SK-MEL-5 (cell line): ENCODE measurements at regions not wholly inside any gene's neighbourhood (a gene's known extent, or its start where the extent isn't known, plus 50 kb on each side); places are given as distances from the start of the nearest gene placed in this dataset.
A peak's percentile ranks its signal among the peaks of the same experiment; 100 is the strongest.

Experiments
- DNase-seq: peaks from one replicate; pipeline ENCODE4 v3.0.0-alpha.2; 2016; ENCODE audit warnings: low read depth, low spot score
- in situ Hi-C: cut with HindIII; loops from 2 replicates; pipeline ENCODE4 v1.10.0; 2016; ENCODE audit warnings: low sequenced_read_pairs, high pct_unique_total_duplicates, low pct_unique_long_range_greater_than_20kb

DNA sequence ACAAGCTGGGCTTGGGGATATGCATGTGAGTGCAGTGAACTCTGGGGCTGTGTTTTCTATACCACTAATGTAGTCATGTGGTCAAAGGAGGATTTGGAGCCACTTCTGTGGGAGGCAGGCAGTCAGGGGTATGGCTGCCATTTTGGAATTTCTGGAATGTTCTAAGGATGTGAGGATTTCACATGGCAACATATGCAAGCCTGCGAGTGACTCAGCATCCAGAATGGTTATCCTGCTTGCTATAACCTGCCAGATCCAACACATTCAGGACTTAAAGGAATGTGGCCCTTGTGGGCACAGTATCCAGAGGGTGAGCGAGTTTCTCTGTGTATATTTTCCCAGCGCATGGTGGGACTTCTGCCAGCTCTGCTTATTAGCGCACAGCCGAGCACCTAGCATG, 249.2 kb upstream of the PWP1 start:
- in situ Hi-C loops: no loop called here
- no peak for DNase-seq

DNA sequence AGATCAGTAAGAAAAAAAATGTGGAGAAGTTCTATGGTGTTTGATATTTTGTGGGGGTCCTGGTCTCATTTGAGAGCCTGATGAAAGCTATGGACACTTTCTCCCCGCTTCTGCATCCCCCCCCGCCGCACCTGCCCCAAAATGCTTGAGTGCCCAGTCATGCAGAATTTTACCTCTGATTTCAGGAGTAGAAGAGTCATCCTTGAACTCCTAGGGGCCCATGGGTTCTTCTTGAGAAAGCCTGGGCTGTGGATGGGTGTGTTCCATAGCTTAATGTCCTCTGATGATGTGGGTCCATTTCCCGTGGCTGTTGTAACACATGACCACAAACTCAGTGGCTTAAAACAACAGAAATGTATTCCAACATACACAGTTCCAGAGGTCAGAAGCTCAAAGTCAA, 248.8 kb upstream of the PWP1 start:
- in situ Hi-C loops: no loop called here
- DNase-seq: no peak

DNA sequence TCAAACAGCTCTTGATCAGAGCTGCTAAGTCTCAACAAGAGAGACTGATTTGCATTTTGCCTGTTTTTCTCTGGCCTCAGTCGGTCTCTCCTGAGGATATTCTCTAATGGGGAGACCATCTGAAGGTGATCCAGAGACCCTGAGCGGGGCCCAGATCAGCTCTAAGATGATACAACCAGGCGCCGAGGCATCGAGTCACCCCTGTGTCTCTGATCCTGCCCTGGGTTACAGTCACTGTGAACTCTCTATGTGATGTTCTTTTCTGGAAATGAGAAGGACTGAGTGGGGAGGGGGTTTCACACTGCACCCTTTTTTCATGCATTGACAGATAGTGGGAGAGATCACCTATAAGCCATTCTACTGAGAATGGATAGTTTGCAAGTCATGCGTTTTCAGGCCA, 247.6 kb upstream of the PWP1 start:
- no peak for DNase-seq
- in situ Hi-C loops: no loop called here

DNA sequence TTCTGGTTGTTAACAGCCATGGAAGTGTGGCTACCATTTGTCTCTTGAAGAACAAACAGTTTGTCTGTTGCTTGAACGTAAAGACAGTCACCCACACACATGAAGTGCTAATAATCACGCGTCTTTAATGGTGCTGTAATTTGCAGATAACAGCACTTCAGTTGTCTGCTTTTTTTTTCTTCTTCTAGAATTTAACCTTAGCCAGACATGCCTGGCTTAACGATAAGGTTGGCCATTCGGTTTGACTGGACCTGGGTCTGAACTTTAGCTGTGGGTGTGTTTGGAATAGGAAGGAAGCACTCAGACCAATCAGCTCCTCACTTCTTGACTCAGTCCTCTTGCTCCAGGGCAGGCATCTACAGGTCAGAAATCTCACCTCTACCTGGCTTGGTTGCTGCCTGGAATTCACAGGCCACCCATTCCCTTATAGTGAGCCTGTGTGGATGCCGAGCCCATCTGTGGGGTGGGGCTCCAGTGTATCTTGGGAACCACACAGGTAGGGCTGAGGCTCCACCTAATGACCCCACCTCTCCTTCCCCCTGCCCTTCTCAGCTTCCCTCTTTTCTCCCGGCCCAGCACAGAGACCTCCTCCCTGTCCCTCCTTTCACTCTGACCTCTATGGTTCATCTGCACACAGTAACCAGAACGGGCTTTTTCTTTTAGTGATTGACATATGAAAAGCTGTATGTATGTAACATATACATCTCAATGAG, 246.4 kb upstream of the PWP1 start:
- DNase-seq: no peak
- in situ Hi-C loops: no loop called here

DNA sequence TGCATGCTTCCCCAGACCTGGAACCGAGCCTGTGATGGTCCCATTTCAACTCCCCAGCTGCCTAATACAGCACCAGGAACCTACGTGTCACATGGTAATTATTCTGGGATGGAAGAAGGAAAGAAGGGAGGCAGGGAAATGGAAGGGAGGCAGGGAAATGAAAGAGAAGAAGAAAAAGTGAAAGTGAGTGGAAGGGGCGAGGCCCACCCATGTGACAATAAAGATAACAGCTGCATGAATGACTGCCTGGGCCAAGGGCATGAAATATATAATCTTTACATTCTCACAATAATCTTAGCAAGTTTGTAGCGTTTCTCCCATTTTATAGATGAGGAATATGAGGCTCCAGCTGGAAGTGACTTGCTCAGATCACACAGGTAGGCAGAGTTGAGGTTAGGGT, 245.0 kb upstream of the PWP1 start:
- DNase-seq: no peak
- in situ Hi-C loops: no loop called here

DNA sequence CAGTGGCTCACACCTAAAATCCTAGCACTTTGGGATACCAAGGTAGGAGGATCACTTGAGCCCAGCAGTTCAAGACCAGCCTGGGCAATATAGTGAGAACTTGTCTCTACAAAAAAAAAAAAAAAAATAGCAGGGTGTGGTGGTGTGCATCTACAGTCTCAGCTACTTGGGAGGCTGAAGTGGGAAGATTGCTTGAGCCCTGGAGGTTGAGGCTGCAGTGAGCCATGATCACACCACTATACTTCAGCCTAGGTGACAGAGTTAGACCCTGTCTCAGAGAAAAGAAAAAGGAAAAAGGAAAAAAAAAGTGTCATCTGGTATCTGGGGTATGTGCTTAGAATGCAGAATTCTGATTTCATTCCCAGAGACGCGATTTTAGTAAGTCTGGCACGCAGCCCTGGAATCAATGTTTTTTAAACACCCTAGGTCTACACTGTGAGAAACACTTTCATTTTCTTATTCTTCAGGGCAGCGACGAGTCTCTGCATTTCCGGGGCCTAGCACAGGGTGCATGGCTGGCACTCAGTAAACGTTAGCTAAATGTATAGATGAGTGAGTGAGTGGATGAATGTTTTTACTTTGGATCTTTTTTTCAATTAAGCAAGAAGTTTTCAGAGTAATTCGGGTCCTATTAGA, 243.8 kb upstream of the PWP1 start:
- in situ Hi-C loops: no loop called here
- peak; percentile 5 for DNase-seq

DNA sequence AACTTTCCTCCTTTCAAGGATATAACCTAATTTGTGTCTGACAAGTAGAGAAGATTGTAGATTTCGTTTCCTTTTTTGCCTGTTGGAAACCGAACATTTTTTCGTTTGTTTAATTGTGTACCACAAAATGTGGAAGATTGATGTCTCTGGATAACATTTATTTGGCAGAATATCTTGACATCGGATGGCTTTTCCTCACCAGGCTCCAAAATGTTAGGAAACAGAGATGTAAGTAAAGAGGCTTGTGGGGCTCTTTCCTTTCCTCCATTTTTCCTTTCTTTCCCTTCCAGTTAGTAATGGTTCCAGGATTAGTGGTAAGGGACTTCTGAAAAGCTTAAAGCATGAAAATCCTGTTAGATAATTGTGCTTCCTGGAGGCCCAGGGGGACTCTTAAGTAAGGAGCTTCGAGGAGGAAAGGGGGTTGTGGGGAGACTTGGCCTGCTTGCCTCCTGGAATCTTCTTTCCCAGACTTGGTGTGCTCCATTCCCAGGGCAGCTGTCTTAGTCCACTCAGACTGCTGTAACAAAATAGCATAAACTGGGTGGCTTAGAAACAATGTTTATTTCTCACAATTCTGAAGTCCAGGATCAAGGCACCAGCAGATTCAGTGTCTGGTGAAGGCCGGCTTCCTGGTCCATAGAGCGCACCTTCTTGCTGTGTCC, 243.1 kb upstream of the PWP1 start:
- in situ Hi-C loops: no loop called here
- no peak for DNase-seq

DNA sequence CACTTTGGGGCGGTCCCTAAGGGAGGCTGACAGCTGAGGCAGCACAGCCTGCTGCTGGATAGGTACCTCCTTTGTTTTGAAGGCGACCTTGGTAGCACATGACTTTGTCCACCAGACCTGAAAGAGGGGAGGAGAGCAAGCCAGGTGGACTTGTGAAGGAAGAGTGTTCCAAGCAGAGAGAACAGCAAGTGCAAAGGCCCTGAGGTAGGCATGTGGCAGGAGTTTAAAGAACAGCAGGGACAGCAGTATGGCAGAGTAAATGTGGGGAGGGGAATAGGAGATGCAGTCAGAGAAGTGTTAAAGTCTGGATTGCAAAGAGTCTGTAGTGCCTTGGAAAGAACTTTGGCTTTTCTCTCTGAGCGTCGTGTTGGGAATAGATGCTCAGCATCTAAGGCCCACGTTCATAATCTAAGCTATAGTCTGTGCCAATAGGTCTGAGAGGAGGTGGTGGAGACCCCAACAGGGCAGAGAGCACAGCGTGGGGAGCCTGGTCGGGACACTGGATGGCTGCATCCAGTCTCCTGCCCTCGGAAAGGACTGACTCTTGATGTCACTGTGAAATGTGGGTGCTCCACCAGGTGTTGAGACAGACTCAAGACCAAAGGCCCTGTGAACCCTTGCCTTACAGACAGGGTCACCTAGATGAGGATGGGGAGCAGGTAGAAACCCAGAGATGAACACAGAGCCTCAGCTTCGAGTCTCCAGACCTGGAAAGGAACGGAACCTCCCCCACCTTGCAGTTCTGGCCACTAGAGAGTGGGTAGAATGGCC, 242.1 kb upstream of the PWP1 start:
- DNase-seq: no peak
- in situ Hi-C loops: no loop called here

DNA sequence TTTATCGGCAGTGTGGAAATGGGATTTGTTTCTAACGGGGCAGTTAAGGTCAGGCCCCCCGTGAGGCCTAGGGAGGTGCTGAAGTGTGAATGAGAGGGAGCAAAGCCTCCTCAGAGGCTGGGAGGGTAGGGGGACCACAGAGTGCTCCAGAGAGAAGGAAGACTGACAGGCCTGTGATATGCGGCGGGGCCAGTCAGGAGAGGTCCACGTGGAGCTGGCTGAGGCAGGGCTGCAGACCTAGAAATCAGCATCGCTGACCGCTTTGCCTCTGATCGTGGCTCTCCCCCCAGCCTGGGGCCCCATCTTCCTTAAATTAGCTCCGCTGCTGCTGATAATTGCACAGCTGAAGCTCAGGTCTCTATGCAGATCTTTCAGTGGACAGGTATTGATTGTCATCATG, 240.8 kb upstream of the PWP1 start:
- DNase-seq: no peak
- in situ Hi-C loops: no loop called here

DNA sequence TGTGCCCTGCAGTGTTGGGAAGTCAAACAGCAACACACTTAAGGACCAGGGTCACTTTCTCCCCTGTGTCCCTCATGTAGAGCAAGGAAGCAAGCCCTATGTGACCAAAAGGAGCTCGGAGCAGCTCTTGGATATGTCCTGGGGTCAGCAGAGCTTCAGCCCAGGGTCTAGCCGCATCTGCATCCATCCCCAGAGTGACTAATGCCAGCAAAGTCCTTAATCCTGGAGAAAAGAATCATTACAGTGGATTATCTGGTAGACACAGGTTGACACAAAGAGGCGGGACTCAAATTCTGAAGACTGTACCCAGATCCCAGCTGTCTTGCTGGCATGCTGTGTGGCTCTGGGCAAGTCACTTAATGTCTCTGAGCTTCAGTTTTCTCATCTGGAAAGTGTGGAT, 239.1 kb upstream of the PWP1 start:
- DNase-seq: no peak
- in situ Hi-C loops: no loop called here

DNA sequence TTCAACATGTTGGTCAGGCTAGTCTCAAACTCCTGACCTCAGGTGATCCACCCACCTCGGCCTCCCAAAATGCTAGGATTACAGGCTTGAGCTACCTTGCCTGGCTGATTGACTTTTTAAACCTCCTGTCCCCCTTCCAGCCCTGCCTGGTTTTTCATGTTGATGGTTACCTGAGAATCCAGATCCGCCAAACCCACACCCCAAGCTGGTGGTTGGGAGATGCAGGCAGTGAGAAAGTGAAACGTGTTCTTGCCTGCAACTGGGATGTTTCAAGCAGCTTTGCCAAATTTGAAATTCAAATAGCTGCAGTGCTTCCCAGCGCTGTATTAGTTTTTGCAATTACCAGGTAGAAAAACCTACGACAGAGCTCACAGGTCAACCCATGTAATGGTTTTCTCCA, 238.3 kb upstream of the PWP1 start:
- in situ Hi-C loops: no loop called here
- no peak for DNase-seq

DNA sequence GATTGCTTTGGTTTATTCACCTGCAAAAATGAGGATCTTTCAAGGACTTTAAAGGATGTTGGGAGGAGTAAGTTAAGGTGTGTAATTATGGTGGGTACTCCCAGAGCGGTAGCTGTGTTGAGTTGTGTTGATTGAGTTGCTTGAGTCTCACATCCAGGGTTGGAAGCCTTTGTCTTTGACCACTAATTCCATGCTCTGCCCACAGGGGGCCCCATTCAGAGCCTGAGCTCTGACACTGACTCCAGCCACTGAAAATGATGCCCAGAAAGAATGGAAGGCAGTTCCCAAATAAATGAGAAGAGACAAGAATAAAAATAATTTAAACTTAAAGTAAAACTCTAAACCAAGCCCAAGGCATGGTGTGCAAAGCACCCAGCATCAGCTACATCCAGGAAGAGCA, 237.4 kb upstream of the PWP1 start:
- in situ Hi-C loops: no loop called here
- peak; percentile 59 for DNase-seq

DNA sequence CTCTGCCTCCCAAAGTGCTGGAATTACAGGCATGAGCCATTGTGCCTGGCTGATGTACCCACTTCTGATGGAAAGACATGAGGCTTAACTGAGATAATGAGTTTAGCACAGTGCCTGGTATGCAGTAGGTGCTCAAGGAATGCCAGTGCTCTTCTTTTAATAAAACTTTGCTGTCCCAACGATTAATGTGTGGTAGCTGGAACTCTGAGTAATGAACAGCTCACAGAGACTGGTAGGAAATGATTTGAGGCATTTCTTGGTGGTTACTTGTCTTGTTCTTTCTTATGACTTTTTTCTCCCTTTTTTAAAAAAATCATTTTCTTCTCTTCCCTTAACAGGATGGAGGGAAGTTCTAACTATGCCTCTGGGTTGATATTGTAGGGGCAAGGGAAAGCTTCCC, 235.7 kb upstream of the PWP1 start:
- in situ Hi-C loops: loop anchor here (10.0 kb wide), 1 partner anchor 75 kb away; no protein-coding TSS in a partner anchor
- no peak for DNase-seq

DNA sequence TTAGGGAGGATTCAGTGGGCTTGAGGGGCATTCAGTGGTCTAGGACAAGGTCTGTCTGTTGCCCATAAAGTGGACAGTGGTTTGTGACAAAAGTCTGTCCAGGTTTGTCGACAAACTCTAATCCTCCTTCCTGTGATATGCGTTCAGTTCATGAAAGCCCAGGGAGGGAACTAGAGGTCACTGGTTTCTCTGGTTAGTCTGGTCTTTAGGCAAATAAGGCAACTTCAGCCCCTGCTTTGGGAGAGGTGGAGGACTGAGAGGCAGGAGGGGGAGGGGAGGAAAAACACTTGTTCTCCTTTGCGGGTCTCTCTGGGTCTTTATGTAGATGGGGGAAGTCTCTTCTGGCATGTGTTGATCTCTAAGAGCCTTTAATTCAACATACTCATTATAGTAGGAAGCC, 235.1 kb upstream of the PWP1 start:
- in situ Hi-C loops: loop anchor here (10.0 kb wide), 1 partner anchor 74 kb away; no protein-coding TSS in a partner anchor

DNA sequence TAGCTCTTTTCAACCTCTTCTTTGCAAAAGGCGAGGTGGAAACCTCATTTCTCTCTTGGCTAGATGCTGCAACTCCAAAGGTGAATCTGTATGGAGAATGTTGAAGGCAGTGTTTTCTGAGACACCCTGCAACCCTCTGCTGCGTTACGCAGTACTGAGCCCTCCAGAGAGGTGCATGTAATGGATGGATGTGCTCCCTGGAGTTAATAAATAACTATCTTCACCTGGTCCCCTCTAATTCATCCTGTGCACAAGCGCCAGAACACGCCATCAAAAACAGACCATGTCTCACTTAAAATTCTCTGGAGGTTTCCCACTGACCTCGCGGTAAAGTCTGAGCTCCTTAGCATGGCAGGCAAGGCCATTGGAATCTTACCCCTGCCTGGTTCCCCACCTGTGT, 234.4 kb upstream of the PWP1 start:
- in situ Hi-C loops: loop anchor here (10.0 kb wide), 1 partner anchor 74 kb away; no protein-coding TSS in a partner anchor
- DNase-seq: no peak

More for the DNA sequence above, 235.1 kb upstream of the PWP1 start:
- no peak for DNase-seq

DNA sequence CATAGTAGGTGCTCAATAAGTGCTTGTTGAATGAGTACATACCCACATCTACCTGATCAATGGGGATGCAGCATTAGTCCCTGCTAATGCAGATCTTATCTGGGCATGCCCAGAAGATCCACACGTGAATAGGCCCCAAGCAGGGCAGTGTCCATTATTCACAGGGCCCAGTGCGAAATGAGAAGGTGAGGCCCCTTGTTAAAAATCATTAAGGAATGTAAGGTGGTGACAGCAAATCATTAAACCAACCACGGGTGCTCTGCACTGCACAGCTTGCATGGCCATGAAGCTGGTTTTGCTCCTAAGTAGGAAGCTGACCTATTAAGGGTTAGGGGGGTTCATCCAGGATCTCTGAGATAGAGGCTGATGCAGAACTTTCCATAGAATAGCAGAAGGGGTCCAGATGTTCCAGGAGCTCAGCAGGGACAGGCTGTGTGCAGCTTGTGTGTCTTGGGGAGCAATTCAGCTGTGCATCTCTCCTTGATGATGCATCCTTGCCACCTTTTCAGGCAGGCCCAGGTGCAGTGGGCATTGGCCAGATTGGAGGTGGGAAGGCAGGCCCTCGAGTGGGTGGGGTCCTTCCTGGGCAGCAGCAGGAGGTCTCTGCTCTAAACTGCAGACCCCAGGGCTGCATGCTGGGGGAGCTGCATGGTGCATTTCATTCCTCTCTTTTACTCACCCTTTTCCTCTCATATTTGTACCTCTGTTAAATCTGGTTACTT, 231.3 kb upstream of the PWP1 start:
- no peak for DNase-seq
- in situ Hi-C loops: loop anchor here (10.0 kb wide), 1 partner anchor 71 kb away; no protein-coding TSS in a partner anchor

DNA sequence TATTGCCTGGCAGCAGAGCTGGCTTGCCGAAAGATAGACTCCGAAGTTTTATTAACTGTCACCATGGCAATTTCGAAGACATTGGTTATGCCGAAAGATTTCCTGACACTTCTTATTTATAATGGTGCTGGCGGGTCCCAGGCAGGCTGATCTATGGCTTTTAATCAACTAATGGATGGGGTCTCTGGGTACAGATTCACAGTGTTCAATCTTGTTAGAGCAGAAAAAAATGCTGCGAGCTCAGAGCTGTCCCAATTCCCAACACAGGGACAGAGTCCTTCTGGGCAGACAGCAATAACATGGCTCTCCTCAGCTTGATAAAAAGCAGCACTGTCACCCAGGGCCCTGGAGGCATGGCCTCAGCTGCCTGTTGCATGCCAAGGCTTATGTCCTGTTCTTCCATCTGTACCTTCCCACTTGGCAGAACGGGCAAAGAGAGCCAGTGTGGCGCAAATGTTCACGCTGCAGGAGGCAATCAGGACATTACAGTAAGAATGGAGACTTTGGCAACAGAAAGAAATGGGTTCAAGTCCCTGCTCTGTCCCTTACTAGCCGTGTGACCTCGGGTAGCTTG, 228.2 kb upstream of the PWP1 start:
- no peak for DNase-seq
- in situ Hi-C loops: loop anchor here (10.0 kb wide), 1 partner anchor 67 kb away; no protein-coding TSS in a partner anchor
